ENCODE measurements at regions not wholly inside any gene's neighbourhood (a gene's known extent, or its start where the extent isn't known, plus 50 kb on each side); places are given as distances from the start of the nearest gene placed in this dataset.

DNA sequence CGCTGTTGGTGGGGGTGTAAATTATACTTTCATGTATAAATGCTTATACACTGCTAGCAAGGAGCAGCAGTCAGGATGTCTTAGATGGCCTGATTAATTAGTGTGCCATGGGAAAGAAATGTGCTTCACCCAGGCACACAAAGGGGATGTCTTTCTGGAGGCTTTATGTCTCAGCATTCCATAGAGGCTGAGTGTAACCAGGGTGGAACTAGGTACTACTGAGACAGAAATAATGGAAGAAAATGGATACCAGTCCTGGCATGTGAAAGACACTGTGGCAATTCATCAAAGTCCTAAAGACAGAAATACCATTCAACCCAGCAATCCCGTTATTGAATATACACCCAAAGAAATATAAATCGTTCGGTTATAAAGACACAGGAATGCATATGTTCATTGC lies 52.5 kb downstream of the PF4 start:
- peaks cover 0 to 6% (median 0%) of the 10 kb centered on the region in 8 donors for H3K9me3 ChIP-seq
- intact Hi-C loops (cut with DNase I; ENCODE audit: low total_unique reads) = no loop called here
- H3K36me3 ChIP-seq = no peaks in the 10 kb centered on the region
- WGBS, 5 donors = 94 to 99% (median 98%) methylated on average over 4 of the region's 4 CpGs
- H3K27me3 ChIP-seq (replicated peaks in 1 of 7) = no peaks in the 10 kb centered on the region
- no peak overlapping the region for H3K4me3 ChIP-seq
- DNase-seq = no peak
- no peaks in the 10 kb centered on the region for H3K4me1 ChIP-seq
- no peak overlapping the region for H3K27ac ChIP-seq
- TF ChIP-seq POLR2AphosphoS5 (IDR thresholded peaks at IDR 0.05) (no peak), POLR2A (IDR thresholded peaks at IDR 0.05) (no peak)
- TF ChIP-seq, protein P1, sequence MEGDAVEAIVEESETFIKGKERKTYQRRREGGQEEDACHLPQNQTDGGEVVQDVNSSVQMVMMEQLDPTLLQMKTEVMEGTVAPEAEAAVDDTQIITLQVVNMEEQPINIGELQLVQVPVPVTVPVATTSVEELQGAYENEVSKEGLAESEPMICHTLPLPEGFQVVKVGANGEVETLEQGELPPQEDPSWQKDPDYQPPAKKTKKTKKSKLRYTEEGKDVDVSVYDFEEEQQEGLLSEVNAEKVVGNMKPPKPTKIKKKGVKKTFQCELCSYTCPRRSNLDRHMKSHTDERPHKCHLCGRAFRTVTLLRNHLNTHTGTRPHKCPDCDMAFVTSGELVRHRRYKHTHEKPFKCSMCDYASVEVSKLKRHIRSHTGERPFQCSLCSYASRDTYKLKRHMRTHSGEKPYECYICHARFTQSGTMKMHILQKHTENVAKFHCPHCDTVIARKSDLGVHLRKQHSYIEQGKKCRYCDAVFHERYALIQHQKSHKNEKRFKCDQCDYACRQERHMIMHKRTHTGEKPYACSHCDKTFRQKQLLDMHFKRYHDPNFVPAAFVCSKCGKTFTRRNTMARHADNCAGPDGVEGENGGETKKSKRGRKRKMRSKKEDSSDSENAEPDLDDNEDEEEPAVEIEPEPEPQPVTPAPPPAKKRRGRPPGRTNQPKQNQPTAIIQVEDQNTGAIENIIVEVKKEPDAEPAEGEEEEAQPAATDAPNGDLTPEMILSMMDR (IDR thresholded peaks at IDR 0.05 in 8 of 11, conservative IDR thresholded peaks at IDR 0.05 in 3 of 11) = no peak

DNA sequence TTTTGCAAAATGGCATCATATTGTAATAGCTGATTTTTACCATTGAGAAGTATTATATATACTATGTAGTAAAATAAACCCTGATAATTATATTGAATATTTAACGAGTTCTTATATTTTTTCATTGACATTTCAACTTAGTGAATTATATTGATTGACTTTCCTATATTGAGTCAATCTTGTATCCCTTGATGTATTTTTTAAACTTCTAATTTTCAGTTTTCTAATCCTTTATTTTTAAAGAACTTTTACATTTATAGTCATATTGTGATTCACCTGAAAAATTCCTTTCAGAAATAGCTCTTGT lies 54.4 kb downstream of the CXCL1 start:
- no peak overlapping the region for H3K27ac ChIP-seq
- no peaks in the 10 kb centered on the region for H3K9me3 ChIP-seq
- H3K27me3 ChIP-seq (replicated peaks in 1 of 7) = no peaks in the 10 kb centered on the region
- DNase-seq = no peak
- H3K4me3 ChIP-seq = no peak overlapping the region
- peaks cover 0 to 5% (median 0%) of the 10 kb centered on the region in 6 donors for H3K4me1 ChIP-seq
- intact Hi-C loops (cut with DNase I; ENCODE audit: low total_unique reads) = no loop called here
- TF ChIP-seq, protein P1 (IDR thresholded peaks at IDR 0.05 in 8 of 11, conservative IDR thresholded peaks at IDR 0.05 in 3 of 11) = no peak
- no peak for TF ChIP-seq POLR2A (IDR thresholded peaks at IDR 0.05)
- no peak for TF ChIP-seq POLR2AphosphoS5 (IDR thresholded peaks at IDR 0.05)
- WGBS, 5 donors = 71 to 92% (median 82%) methylated on average over 1 of the region's 1 CpG
- no peaks in the 10 kb centered on the region for H3K36me3 ChIP-seq

DNA sequence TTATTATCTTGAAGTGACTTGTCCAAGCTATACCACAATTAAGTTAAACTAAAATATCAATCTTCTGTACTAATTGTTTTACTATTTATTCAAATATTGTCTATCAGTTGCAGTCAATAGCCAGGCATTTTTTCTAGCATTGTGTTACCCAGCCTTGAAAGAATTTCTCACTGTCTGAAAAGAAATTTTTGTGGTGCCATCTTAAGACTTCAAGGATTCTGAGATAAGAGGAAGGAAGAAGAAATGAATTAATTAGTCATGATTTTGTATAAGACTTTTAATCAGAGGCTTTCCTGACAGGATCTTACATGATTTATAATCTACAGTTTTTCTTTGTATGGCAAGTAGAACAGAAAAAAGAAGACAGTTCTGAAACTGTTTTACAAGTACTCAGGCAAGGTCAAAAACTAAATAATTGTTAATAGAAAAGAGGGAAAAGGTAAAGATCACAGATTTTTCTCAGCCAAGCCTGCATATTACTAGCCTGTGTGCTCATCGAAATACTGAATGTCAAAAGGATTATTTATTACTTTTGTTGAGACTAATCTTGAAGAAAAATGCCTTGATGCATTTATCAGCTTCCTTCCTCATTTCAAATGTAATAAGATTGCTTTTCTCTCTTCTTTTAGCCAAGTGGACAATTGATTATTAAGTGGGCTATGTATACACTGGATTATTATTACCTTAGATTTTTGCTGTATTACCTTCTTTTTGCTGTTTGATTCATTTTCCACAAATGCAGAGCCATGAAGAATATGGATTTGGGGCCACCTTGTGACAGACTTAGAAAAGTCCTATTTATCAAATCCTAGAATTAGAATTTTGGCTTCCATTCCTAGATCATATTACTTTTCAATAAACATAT lies 53.8 kb downstream of the CXCL1 start:
- Histone ChIP-seq H3K36me3 (no peaks in the 10 kb centered on the region), H3K27me3 (replicated peaks in 1 of 7) (no peaks in the 10 kb centered on the region), H3K9me3 (no peaks in the 10 kb centered on the region), H3K4me3 (no peak overlapping the region), H3K4me1 (peaks cover 0 to 5% (median 0%) of the 10 kb centered on the region in 6 donors), H3K27ac (peak overlapping the region in 1 of 8 donors; percentile 7)
- 7 to 15% (median 12%) methylated on average over 1 of the region's 1 CpG for WGBS, 5 donors
- intact Hi-C loops (cut with DNase I; ENCODE audit: low total_unique reads) = no loop called here
- no peak for TF ChIP-seq POLR2A (IDR thresholded peaks at IDR 0.05)
- TF ChIP-seq, protein P1 (IDR thresholded peaks at IDR 0.05 in 8 of 11, conservative IDR thresholded peaks at IDR 0.05 in 3 of 11) = no peak
- TF ChIP-seq POLR2AphosphoS5 (IDR thresholded peaks at IDR 0.05) = no peak
- no peak for DNase-seq

DNA sequence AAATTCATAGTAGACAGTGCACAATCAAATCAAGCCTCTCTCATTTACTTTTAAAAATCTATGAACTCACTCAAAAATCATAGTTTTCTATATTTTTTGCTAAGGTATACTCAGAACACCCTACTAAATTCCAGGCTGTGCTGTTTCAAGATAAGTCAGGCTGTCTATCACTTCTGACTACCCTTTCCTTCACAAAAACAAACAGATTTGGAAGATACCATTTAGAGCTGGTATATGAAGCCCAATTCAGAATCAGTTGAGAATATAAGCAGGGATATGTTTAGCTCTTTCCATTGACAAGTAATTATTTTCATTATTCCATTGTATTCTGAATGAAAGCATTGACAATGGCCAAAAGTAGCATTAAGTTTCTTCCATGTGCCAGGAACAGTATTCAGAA lies 53.1 kb downstream of the CXCL1 start:
- H3K36me3 ChIP-seq = no peaks in the 10 kb centered on the region
- intact Hi-C loops (cut with DNase I; ENCODE audit: low total_unique reads) = no loop called here
- H3K27ac ChIP-seq = no peak overlapping the region
- H3K4me1 ChIP-seq = peaks cover 0 to 5% (median 0%) of the 10 kb centered on the region in 6 donors
- H3K4me3 ChIP-seq = no peak overlapping the region
- H3K27me3 ChIP-seq (replicated peaks in 1 of 7) = no peaks in the 10 kb centered on the region
- no peak for DNase-seq
- H3K9me3 ChIP-seq = no peaks in the 10 kb centered on the region
- no peak for TF ChIP-seq POLR2A (IDR thresholded peaks at IDR 0.05)
- TF ChIP-seq POLR2AphosphoS5 (IDR thresholded peaks at IDR 0.05) = no peak
- TF ChIP-seq, protein P1 (IDR thresholded peaks at IDR 0.05 in 8 of 11, conservative IDR thresholded peaks at IDR 0.05 in 3 of 11) = no peak
